Adrenal gland (tissue), 9 donors: ENCODE measurements at regions not wholly inside any gene's neighbourhood (a gene's known extent, or its start where the extent isn't known, plus 50 kb on each side); places are given as distances from the start of the nearest gene placed in this dataset.

Experiments
- DNase-seq, 7 donors: peaks; one replicate each; pipeline ENCODE4 v3.0.0-alpha.2; 2019 to 2020
- H3K27ac ChIP-seq, 5 donors: fragments of 200-600 bp; sonication (generic) in 4 of 5; 1 replicate in 3 of 5; 2 replicates in 2 of 5; pipeline versions ENCODE4 v1.5.1 to v1.8.0; 2016 to 2020; ENCODE audit warnings: mild to moderate bottlenecking in 1 of 5
- H3K27me3 ChIP-seq: fragments of 200-600 bp; 2 replicates; pipeline ENCODE4 v1.8.0; 2021
- H3K36me3 ChIP-seq, 2 donors: fragments of 200-600 bp; replicated peaks in 1 of 2; 1 replicate in 1 of 2; 2 replicates in 1 of 2; pipeline versions ENCODE4 v1.5.1 to v1.8.0; 2018 to 2022
- H3K4me1 ChIP-seq, 2 donors: fragments of 200-600 bp; replicated peaks in 1 of 2; 1 replicate in 1 of 2; 2 replicates in 1 of 2; pipeline versions ENCODE4 v1.5.1 to v1.8.0; 2018 to 2021
- H3K4me3 ChIP-seq, 4 donors: fragments of 200-600 bp; sonication (generic) in 3 of 4; one replicate each; pipeline ENCODE4 v1.5.1; 2016 to 2018
- H3K9me3 ChIP-seq, 3 donors: fragments of 200-600 bp; sonication (generic) in 1 of 3; replicated peaks in 1 of 3; 1 replicate in 2 of 3; 2 replicates in 1 of 3; pipeline versions ENCODE4 v1.5.1 to v1.8.0; 2016 to 2021
- POLR2A ChIP-seq, 2 donors: fragments of 450-650 bp; IDR thresholded peaks; one replicate each; pipeline ENCODE4 v1.6.1; 2017; ENCODE audit warnings: antibody characterized with exemption in 2 of 2, mild to moderate bottlenecking in 2 of 2, moderate library complexity in 1 of 2
- WGBS, 4 donors: extraction: QIAGEN DNeasy Blood & Tissue Kit in 2 of 4; methylation state at CpG; one replicate each; pipeline versions ENCODE4 v1.1.5 to v1.1.7; 2013 to 2017; 5-methylcytosine and 5-hydroxymethylcytosine counted together
- intact Hi-C, 2 donors: fragments of 100-400 bp; cut with DNase I; formaldehyde crosslinking; loops; one replicate each; pipeline versions ENCODE4 v1.14.1 to v1.15.0; 2022 to 2023
- TF ChIP-seq, protein P1 (sequence below), 6 experiments: fragments of 450-650 bp in 4 of 6; fragments of 200-600 bp in 2 of 6; sonication (generic) in 1 of 6; IDR thresholded peaks; 1 replicate in 5 of 6; 2 replicates in 1 of 6; pipeline versions ENCODE4 v1.5.1 to v1.8.0; 2016 to 2021; ENCODE audit warnings: antibody characterized with exemption in 6 of 6, mild to moderate bottlenecking in 2 of 6, moderate library complexity in 1 of 6
- donor health status: healthy with polysubstance abuse.
- donor health status: Bipolar disorder and iron deficiency.
- donor health status: DM: yes; HTN: yes; CAD: no.
- donor health status: DM: no; HTN: no; CAD: no.
- donor health status: DM: no; HTN: no; CAD: no.

GRCh38 chr2:38224821-38225437 lies 149.0 kb upstream of the CYP1B1 start:
- TF ChIP-seq POLR2A (IDR thresholded peaks at IDR 0.05), result no peak
- TF ChIP-seq, protein P1, sequence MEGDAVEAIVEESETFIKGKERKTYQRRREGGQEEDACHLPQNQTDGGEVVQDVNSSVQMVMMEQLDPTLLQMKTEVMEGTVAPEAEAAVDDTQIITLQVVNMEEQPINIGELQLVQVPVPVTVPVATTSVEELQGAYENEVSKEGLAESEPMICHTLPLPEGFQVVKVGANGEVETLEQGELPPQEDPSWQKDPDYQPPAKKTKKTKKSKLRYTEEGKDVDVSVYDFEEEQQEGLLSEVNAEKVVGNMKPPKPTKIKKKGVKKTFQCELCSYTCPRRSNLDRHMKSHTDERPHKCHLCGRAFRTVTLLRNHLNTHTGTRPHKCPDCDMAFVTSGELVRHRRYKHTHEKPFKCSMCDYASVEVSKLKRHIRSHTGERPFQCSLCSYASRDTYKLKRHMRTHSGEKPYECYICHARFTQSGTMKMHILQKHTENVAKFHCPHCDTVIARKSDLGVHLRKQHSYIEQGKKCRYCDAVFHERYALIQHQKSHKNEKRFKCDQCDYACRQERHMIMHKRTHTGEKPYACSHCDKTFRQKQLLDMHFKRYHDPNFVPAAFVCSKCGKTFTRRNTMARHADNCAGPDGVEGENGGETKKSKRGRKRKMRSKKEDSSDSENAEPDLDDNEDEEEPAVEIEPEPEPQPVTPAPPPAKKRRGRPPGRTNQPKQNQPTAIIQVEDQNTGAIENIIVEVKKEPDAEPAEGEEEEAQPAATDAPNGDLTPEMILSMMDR (IDR thresholded peaks at IDR 0.05), result no peak
- no peaks in the 10 kb centered on the region for H3K36me3 ChIP-seq
- H3K4me3 ChIP-seq, result no peak overlapping the region
- H3K9me3 ChIP-seq, result no peaks in the 10 kb centered on the region
- intact Hi-C loops, result no loop called here
- no peak for DNase-seq
- WGBS, 4 donors, result 46 to 71% (median 62%) methylated on average over 1 of the region's 1 CpG
- no peaks in the 10 kb centered on the region for H3K27me3 ChIP-seq
- H3K27ac ChIP-seq, result no peak overlapping the region
- H3K4me1 ChIP-seq, result no peaks in the 10 kb centered on the region

DNA sequence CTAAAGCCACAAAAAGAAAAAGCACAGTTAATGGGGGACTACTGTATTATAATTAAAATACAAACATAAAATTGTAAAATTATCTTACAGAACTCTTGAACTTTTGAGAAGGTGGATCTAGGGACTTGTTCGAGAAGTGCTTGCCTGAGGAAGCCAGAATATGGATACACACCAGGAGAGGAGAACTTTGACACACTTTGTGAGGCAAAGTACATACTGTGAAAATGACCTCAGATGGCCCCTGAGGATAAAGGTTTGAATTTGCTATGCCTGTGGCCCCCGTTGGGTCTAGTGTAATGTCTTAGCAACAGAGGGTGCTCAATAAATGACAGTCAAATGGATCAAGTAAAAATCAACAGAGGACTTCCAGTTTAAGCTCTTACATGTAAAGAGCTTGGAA lies 148.2 kb upstream of the CYP1B1 start:
- no peaks in the 10 kb centered on the region for H3K27me3 ChIP-seq
- WGBS, 4 donors, result 87 to 88% (median 87%) methylated on average over 2 of the region's 2 CpGs
- no peaks in the 10 kb centered on the region for H3K4me1 ChIP-seq
- TF ChIP-seq, protein P1 (IDR thresholded peaks at IDR 0.05), result no peak
- TF ChIP-seq POLR2A (IDR thresholded peaks at IDR 0.05), result no peak
- H3K4me3 ChIP-seq, result no peak overlapping the region
- H3K9me3 ChIP-seq, result no peaks in the 10 kb centered on the region
- no peaks in the 10 kb centered on the region for H3K36me3 ChIP-seq
- intact Hi-C loops, result no loop called here
- DNase-seq, result no peak
- no peak overlapping the region for H3K27ac ChIP-seq

DNA sequence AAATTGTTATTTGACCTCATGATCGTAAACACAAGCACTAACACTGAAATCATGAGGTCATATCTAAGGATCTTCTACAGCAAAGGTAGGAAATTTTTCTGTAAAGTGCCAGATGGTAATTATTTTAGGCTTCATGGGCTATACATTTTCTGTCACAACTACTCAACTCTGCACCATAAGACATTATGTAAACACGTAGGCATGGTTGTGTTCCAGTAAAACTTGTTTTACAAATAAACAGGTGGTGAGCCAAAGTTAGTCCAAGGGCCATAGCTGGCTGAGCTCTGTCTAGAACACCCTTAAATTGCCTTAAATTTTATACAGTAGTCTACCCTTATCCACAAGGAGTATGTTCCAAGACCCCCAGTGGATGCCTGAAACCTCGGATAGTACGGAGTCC lies 147.3 kb upstream of the CYP1B1 start:
- H3K4me1 ChIP-seq, result peaks cover 0 to 1% of the 10 kb centered on the region in 2 donors
- H3K4me3 ChIP-seq, result no peak overlapping the region
- no peaks in the 10 kb centered on the region for H3K27me3 ChIP-seq
- DNase-seq, result no peak
- H3K9me3 ChIP-seq, result no peaks in the 10 kb centered on the region
- intact Hi-C loops, result no loop called here
- 87 to 91% (median 88%) methylated on average over 4 of the region's 4 CpGs for WGBS, 4 donors
- H3K27ac ChIP-seq, result no peak overlapping the region
- TF ChIP-seq, protein P1 (IDR thresholded peaks at IDR 0.05), result no peak
- no peak for TF ChIP-seq POLR2A (IDR thresholded peaks at IDR 0.05)
- H3K36me3 ChIP-seq, result no peaks in the 10 kb centered on the region

GRCh38 chr2:38220164-38220563 lies 144.2 kb upstream of the CYP1B1 start:
- no peaks in the 10 kb centered on the region for H3K27me3 ChIP-seq
- H3K4me1 ChIP-seq, result peaks cover 0 to 9% of the 10 kb centered on the region in 2 donors
- WGBS, 4 donors, result 71 to 80% (median 80%) methylated on average over 3 of the region's 3 CpGs
- intact Hi-C loops, result no loop called here
- no peak for TF ChIP-seq POLR2A (IDR thresholded peaks at IDR 0.05)
- TF ChIP-seq, protein P1 (IDR thresholded peaks at IDR 0.05), result no peak
- H3K36me3 ChIP-seq, result no peaks in the 10 kb centered on the region
- no peak overlapping the region for H3K4me3 ChIP-seq
- DNase-seq, result no peak
- H3K27ac ChIP-seq, result no peak overlapping the region
- no peaks in the 10 kb centered on the region for H3K9me3 ChIP-seq
